GM12865 (cell line): ENCODE measurements at regions not wholly inside any gene's neighbourhood (a gene's known extent, or its start where the extent isn't known, plus 50 kb on each side); places are given as distances from the start of the nearest gene placed in this dataset.
"Not testable (repeated sequence)": the region's sequence is repeated elsewhere in the genome, so short reads cannot be mapped to it uniquely, and the experiment has no call there.

ENCODE experiments used
- DNase-seq: peaks from one replicate; pipeline ENCODE4 v3.0.0; 2010; ENCODE audit warnings: low read depth
- H3K4me3 ChIP-seq: 2 replicates; pipeline ENCODE4 v1.5.1; 2011; ENCODE audit warnings: mild to moderate bottlenecking, low read depth, low read length, control low read depth
- TF ChIP-seq, protein P1 (sequence below): IDR thresholded peaks from 2 replicates; pipeline ENCODE4 v1.5.1; 2011; ENCODE audit warnings: low read length, control low read depth, low read depth, inconsistent platforms; ENCODE audit not compliant: insufficient read depth; ENCODE audit errors: missing control alignments

DNA sequence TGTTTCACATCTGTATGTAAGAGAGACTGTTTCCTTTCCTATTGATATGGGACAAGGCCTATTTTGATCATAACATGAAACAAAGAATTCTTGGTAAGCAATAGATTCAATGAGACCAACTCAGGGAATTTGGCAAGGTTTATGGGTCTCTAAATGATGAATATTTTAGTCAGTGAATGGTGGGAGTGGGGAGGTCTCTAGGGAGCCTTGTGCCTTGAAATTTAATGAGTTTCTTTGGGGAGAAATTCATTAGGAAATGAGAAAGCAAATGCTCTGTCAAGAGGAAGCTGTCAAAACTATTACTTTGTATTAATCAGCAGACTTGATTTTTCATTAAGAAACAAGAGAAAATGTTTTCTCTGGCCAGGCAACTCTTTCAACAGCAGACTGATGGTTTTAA lies 921.7 kb upstream of the API5 start:
- DNase-seq: no peak
- no peak overlapping the region for H3K4me3 ChIP-seq
- TF ChIP-seq, protein P1, sequence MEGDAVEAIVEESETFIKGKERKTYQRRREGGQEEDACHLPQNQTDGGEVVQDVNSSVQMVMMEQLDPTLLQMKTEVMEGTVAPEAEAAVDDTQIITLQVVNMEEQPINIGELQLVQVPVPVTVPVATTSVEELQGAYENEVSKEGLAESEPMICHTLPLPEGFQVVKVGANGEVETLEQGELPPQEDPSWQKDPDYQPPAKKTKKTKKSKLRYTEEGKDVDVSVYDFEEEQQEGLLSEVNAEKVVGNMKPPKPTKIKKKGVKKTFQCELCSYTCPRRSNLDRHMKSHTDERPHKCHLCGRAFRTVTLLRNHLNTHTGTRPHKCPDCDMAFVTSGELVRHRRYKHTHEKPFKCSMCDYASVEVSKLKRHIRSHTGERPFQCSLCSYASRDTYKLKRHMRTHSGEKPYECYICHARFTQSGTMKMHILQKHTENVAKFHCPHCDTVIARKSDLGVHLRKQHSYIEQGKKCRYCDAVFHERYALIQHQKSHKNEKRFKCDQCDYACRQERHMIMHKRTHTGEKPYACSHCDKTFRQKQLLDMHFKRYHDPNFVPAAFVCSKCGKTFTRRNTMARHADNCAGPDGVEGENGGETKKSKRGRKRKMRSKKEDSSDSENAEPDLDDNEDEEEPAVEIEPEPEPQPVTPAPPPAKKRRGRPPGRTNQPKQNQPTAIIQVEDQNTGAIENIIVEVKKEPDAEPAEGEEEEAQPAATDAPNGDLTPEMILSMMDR: no peak

DNA sequence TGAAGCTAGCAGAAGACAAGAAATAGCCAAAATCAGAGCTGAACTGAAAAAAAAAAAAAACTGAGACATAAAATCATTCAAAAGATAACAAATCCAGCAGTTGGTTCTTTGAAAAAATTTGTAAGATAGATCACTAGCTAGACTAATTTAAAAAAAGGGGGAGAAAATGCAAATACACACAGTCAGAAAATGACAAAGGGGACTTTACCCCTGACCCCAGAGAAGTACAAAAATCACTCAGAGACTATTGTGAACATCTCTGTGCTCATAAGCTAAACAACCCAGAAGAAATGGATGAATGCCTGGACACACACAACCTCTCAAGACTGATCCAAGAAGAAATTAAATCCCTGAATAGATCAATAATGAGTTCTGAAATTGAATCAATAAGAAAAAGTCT lies 914.3 kb upstream of the API5 start:
- DNase-seq: no peak
- TF ChIP-seq, protein P1: no peak
- no peak overlapping the region for H3K4me3 ChIP-seq

DNA sequence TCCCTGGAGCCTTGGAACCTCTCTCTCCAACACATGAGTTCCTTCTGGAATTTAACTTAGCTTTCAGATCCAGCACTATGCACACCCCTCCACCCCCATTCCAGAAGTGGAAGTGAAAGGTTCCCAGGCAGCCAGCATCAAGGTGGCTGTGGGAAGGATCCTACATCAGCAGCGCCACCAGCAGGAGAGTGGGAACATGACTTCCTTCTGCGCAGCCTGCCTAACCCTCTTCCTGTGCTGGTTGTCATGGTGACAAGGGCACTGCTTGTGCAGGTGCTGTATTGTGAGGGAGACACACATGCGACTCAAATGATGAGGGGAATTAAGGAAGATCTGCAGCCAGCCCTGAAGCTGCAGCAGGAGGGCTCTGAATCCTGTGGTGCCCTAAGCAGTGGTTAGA lies 904.5 kb upstream of the API5 start:
- peak; percentile 13 for DNase-seq
- TF ChIP-seq, protein P1: no peak
- H3K4me3 ChIP-seq: no peak overlapping the region

DNA sequence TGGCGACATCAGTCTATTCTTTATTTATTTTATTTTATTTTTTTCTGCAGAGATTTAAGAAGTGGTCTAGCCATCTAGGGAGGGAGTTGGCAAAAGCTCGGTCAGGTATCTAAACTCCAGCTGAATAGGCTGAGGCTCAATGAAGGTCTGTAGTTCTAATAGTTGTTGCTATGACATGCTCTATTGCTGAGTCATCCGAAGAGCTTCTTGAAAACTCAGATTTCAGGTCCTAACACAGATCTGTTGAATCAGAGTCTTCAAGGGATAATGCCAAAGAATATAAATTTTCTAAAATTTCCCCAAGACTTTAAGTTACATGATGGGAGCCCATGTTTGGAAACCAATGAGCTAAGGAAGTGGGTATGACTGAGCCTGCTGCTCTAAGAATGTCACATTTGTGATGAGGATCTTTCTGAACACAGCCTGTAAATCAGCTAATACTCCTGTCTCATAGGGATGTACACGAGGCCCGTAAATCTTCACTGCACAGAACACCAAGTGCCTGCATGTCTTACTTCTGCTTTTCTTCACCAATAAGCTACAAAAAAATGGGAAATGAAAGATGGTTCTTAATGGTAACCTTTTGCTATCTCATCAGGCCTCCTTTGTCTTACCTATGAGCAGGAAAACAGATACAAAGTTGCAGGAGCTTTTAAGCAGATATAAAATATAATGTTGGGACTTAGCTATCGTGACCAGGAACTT lies 901.4 kb upstream of the API5 start:
- no peak overlapping the region for H3K4me3 ChIP-seq
- TF ChIP-seq, protein P1: no peak
- no peak for DNase-seq

DNA sequence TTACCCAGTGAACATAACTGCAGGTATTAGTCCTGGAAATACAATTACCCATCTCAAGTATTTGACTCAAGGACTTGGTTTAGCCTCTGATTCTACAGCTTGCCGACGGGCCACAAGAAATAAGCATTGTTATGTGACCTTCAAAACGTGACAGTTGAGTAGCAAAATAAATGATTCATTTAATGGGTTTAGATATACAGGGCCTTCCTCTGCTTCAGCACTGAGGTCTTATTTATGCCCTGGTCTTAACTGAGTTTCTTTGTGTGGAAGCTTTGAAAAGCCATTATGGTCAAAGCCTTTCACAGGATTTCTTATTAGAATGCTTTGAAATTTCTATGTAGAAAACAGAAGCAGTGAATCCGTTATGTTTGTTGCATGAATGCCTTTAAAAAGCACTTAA lies 899.2 kb upstream of the API5 start:
- DNase-seq: no peak
- TF ChIP-seq, protein P1: no peak
- no peak overlapping the region for H3K4me3 ChIP-seq

DNA sequence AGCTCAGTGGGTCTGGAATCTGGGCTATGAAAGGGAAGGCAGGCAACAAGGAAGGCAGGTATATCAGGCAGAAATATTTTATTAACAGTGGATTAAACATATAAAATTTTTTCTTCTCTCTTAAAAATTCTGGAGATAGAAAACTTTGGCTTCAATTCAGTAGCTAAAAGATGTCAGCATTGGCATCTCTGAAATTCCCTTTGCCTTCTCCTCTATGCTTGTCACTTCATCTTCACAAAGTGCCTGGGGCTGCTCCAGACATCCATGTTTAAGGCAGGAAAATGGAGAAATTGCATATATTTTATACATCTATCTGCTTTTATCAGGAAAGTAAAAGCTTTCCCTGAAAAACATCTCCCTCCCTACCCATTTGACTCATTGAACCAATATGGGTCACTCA lies 894.1 kb upstream of the API5 start:
- TF ChIP-seq, protein P1: no peak
- DNase-seq: no peak
- no peak overlapping the region for H3K4me3 ChIP-seq

DNA sequence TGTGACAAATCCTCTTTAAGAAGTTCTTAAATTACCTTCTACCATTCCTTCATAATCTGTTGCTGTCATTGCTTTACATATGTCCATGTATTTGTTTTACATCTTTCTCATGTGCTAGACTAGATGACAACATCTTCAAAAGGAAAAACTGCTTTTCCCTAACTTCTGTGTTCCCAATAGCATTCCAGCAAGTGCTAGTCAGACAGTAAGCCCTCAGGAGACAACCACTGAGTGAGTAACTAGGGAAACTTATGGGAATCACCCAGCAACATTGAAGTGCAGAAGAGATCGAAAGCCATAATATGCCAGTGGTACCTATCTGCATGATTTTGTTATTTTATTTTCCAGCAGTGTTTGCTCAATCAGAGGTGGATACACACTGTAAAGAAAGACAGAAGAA lies 889.7 kb upstream of the API5 start:
- TF ChIP-seq, protein P1: no peak
- no peak overlapping the region for H3K4me3 ChIP-seq
- no peak for DNase-seq

DNA sequence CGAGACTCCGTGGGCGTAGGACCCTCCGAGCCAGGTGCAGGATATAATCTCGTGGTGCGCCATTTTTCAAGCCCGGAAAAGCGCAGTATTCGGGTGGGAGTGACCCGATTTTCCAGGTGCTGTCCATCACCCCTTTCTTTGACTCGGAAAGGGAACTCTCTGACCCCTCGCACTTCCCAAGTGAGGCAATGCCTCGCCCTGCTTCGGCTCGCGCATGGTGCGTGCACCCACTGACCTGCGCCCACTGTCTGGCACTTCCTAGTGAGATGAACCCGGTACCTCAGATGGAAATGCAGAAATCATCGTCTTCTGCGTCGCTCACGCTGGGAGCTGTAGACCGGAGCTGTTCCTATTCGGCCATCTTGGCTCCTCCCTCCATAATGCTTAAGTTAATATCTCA lies 876.9 kb upstream of the API5 start:
- H3K4me3 ChIP-seq, DNase-seq: not testable (repeated sequence)
